HG03108 (cell line): ENCODE measurements at regions not wholly inside any gene's neighbourhood (a gene's known extent, or its start where the extent isn't known, plus 50 kb on each side); places are given as distances from the start of the nearest gene placed in this dataset.

Experiments used
- ATAC-seq: cut with Tn5 transposase; IDR thresholded peaks from one replicate; pipeline ENCODE4 v1.9.1; 2021; ENCODE audit warnings: moderate library complexity; ENCODE audit not compliant: unreplicated experiment

DNA sequence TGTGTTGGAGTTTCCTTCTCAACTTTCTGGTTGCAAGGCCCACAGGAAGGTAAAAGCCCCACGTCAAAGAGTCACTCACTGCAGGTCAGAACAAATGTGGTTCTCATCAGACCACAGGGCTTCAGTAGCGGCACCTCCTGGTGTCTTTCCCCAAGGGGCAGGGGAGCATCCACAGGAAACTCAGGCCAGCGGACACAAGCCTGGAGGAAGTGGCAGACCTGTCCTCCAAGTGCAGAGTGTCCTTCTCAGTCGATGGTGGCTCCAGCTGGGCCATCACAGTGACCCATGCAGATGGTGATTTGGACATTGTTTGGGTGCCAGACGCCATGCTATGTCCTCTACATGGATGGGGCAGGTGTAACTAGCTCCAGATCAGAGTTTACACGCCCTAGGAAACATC, 84.9 kb downstream of the ACKR3 start:
- no peak for ATAC-seq

DNA sequence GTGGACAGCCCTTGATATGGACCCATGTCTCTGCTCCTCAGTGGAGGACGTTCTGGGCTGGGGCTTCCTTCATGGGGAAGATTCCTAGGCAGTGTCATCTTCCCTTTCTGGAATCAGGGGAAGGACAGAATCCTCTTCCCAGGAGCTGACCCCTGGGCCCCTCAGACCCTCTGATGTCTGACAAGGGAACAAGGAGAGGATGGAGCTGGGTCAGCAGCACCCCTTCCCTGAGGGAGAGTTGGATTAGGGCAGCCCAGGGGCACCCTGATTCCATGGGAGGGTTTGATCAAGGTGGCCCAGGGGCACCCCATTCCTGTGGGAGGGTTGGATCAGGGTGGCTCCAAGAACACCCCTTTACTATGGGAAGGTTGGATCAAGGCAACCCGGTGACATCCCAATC, 86.5 kb downstream of the ACKR3 start:
- ATAC-seq: no peak

DNA sequence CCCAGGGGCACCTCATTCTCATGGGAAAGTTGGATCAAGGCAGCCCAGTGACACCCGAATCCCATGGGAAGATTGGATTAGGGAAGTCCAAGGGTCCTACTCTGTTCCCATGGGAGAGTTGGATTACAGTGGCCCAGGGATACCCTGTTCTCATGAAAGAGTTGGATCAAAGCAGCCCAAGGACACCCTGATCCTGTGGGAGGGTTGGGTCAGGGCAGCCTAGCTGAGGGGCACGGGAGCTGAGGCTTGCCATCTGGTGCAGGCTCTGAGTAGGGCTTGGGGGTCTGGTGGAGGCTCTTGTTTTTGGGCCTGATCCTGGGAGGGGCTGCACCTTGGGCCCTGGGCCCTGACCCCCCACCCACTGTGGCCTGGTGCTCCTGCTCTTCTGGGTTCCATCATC, 87.1 kb downstream of the ACKR3 start:
- no peak for ATAC-seq

DNA sequence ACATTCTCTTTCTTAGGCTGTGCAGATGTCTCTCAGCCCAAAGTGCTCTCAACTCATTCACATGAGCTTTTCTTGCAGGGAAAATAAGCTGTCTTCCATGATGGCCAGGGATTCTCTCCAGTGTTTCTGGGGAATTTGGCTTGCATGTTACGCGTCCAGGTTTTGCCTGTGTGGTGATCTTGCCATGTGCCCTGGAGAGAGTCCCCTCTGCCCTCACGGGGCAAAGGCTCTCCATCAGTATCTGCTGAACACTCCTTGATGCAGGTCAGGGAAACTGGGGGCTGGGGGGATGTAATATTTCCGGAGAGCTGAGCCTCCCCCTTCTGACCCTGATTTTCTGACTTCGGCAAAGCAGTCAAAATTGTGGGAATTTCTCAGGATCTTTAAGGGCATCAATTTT, 87.6 kb downstream of the ACKR3 start:
- no peak for ATAC-seq

DNA sequence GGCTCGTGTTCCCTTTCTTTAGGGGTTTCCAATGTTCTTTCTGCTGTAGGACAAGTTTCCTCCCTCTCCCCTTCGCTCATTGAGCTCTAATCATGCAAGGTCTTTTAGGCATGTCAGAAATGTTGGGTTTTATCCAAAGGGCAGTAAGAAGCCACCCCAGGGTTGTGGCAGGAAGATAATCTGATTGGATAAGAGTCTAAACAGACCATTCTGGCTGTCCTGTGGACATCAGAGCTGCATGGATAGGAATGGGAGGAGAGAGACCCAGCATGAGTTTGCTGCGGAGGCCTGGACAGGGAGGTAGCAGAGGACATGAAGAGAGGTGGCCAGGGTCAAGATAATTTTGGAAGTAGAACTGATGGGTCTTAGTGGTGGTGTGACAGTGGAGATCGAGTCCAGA, 88.2 kb downstream of the ACKR3 start:
- no peak for ATAC-seq

DNA sequence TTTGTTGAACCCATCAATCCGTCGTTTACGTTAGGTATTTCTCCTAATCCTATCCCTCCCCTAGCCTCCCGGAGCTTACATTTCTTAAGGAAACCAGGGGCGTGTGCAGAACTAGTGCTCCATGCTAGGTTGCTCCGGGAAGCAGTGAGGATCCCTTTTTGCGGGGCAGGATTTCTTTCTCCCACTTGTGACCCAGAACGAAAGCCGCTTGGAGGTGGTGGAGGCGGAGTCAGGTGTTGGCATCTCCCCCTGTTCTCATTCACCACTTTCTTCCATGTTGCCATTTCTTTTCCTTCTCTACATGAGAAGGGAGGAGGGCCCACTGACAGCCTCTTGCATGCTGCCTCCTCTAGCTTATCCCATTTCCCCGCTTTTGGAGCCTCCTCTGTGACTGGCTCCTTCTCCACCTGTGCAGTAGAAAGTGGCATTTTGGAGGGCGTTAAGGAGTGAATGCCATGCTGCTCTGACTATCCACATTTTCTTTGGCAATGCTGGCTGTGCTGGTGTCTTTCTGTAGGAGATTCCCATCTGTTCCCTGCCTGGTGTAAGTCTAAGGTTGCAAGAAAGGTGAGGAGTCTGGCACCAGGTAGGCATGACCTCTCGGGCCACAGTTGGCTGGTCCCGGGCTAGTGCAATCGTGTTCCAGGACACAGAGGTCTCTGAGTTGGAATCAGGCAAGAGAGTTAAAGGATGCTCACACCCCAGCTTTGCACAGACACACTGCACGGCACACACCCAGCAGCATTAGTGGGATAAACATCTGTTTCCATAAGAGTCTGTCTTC, 89.5 kb downstream of the ACKR3 start:
- no peak for ATAC-seq

DNA sequence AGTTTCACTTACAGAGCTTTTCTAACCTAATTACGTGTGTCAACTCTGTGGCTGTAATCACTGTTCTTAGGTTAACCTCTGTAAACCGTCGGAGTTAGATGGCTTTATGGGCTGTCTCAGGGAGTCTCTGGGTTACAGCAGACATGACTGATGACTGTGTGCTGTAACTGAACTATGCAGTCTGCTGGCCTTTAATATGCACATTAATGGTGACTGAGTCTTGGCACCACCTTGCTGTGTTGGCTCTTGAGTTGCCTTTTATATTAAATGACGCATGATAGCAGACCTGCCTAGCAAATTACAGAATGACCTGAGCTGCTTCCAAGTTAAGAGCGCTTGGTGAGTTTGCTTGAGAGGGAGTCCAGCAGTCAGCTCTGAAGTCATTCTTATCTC, 90.1 kb downstream of the ACKR3 start:
- no peak for ATAC-seq

DNA sequence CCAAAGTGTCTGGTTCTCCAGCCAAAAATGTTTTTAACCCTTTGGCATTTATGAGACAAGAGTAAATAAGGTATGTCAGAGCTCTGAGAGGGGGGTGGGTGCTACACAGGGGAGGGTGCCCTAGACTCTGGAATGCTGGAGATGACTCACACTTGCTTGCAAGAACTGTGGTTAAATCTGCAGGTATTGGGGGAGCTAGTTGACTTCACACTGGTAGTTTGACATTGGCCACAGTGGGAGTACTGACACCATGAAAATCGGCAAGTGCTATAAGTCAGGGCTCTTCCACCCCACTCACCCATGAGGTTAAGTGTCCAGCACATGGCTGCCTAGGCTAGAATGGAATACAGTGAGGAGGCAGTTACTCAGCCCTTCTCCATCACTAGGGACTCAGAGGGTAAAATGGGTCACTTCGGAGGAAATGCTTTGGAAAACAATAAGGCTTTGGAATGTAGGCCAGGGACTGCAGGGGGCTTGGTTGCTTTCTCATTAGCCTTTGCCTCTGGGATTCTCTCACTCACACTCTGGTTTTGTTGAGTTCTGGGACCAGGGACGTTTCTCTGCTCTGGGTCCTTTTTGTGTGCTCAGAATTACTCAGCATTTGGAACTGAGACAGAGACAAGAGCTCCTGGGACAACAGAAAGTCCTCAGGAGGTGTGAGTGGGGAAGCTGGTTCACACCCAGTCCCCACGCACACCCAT, 91.6 kb downstream of the ACKR3 start:
- no peak for ATAC-seq

DNA sequence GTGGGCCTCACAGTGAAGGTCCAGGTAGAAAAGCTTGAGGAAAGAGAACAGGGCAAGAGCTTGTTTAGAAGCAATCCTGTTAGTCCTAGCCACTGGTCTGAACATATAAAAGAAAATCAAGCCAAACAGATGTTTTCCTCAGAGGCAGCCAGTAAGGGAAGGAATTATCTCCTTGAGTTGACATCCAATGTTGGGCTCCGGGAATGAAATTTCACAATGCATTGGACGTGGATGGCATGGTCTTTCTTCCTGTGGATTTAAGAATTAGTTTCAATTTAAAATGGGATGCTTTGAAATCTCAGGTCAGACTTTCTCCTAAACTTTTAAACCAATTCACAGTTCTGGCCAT, 92.1 kb downstream of the ACKR3 start:
- no peak for ATAC-seq

DNA sequence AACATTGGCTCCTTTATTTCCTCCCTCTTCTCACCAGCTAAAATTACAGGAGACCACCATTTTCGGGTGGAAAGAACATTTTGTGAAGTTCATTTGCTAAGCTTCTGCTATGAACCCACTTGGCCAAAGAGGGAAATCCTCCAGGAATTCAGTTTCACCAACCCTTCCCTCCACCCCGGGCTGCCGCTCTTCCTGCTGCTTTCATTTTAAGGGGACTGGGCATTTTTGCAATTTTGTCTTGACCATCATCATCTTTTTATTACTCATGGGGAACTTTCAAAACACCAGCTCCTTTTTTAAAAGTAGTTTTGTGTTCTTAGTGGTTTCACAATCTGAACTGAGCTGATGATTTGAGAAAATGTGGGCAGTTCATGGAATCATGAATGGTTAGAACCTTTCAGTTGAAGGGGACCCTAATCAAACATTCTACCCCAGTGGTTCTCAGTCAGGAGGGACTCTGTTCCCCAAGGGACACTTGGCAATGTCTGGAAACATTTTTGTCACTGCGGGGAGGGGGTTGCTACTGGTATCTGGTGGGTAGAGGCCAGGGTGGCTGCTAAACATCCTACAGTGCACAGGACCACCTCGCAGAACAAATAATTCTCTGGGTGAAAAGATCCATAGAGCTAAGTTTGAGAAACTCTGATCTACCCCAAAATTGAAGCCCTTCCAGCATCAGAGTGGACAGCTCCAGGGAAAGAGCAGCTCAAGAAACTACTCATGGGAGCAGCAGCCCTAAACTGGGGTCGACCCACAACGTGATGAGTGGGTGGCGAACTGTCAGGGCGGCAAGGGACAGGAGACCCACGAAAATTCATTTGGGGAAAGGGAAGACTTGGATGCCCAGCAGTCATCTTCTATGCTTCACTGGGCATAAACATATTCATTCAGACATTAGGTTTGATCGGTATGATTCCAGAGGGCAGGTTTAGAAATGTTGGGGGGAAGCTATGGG, 92.9 kb downstream of the ACKR3 start:
- no peak for ATAC-seq

DNA sequence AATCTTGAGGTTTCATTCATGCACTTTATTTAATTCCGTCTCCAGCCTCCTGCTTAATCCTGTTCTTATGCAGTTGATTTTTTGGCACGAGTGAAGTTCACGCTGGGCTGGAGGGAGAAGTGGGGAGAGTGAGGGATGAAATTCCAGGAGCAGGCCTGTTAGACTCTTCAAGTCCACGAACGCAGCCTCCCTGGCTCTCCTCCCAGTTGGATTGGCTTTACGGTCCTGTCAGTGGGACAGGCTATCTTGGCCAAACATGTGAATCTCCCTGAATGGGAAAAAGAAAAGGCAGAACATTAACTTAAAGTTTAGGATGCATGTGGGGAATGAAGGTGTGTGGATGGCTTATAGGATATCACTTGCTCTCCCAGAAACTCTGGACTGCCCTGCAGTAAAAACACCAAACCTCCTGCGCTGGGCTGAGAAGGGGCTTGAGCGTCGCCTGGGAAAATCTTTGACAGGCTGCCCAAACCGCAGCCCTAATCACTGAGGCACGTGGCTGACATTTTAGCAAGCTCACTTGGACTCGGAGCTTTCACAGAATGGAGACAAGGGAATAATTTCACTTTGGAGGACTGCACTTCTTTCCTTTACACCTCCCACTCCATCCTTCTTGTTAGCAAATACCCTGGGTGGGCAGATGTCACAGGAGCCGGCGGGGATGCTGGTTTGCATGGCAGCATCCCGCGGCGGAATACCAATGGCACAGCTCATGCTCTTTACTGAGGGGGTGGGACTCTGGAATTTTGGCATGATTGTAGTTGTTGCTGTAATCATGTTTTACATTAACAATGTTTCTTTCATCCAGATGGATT, 93.9 kb downstream of the ACKR3 start:
- ATAC-seq: no peak

DNA sequence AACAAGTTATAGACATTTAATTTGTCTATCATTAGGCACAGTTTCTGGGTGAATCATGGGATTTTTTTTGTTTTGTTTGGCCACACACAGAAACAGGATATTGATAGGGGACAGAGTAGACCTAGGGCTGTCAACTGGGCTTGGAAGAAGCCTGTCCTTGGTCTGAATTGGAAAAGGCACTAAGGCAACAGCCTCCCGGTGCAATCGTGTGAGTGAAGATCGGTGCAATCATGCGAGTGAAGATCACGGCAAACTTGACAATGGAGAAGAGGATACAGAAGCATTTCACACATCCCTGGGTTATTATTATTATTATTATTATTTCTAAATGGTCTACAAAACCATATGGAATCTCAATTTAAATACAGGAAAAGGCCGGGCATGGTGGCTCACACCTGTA, 94.5 kb downstream of the ACKR3 start:
- ATAC-seq: no peak

DNA sequence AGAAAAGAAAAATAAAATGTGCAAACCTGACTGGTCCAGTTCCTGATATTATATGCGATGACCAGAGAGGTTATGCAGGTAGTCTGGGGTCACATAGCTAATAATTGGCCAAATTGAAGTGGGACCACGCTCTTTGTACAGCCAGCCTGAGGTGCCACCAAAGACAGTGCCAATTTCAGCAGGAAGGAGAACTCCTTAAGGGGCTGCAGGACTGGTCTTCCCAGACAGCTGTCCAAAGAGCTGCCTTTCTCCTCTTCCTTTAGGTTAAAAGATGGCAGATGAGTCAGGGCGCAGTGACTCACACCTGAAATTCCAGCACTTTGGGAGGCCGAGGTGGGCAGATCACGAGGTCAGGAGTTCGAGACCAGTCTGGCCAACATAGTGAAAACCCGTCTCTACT, 95.5 kb downstream of the ACKR3 start:
- no peak for ATAC-seq

DNA sequence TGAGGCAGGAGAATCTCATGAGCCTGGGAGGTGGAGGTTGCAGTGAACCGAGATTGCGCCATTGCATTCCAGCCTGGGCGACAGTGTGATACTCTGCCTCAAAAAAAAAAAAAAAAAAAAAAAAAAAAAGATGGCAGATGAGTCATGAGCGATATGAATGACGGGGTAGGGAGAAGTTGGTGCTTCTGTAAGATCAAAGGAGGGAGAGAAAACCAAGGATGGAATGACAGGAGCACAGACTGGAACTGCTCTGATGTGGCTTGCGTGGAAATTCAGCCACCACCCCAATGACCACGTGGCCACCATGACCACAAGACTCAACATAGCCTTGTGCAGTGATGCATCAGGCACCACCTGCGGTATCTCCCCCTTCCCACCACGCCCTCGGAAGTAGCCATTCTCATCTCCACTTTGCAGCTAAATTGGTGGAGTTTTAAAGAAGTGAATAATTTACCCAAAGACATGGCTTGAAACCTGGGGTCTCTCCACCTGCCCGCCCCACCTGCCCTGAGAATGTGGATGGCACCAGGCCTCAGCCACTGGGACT, 96.0 kb downstream of the ACKR3 start:
- ATAC-seq: no peak

DNA sequence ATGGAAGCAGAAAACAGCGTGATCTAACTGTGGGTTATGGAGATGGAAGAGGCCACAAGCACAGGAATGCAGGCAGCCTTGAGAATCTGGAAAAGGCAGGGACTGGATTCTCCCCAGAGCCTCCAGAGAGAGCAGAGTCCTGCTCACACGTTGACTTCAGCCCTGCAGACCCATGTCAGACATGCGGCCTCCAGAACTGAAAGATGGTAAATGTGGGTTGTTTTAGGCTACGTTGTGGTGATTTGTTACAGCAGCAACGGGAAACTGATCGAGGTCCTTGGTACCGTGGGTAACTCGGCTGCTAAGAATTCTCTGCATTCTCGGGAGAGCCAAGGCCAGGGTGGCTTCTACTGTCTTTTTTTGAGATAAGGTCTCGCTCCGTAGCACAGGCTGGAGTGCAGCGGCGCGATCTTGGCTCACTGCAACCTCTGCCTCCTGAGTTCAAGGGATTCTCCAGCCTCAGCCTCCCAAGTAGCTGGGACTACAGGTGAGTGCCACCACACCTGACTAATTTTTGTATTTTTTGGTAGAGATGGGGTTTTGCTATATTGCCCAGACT, 97.1 kb downstream of the ACKR3 start:
- no peak for ATAC-seq

DNA sequence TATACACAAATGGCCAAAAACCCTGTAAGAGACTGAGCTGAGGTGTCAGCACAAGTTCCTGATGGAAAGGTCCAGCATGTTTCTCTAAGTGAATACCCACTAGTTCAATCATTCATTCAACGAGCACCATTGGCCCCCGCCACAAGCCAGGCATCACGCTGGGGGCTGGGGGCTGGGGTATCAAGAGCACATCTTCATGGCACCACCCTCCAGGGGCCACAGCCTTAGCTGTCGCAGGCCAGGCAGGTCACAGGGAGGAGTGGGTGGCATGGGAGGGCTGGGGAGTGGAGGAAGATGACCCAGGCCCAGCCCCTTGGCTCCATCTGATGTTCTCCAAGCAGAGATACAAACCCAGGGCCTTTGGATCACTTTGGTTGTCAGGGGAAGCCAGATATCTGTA, 97.9 kb downstream of the ACKR3 start:
- no peak for ATAC-seq

DNA sequence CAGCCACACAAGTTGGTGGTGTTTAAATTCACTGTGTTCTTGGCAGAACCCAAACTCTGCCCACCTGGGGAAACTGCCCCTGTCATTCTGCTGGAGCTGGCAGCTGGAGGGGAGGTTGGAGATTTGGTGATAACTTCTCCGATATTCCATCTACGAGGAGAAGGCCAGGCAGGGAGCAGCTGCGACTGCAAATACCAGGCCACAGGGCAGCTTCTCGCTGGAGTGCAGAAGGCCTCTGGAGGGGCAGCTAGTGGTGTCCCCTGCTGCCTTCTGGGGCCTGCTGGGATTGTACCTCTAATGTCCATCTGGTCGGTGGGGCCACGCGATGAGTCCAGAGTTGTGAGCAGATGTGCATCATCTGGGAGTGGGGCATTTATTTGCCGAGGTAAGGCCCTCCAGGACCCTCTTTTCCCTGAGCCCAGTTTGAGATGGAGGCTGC, 98.9 kb downstream of the ACKR3 start:
- no peak for ATAC-seq

DNA sequence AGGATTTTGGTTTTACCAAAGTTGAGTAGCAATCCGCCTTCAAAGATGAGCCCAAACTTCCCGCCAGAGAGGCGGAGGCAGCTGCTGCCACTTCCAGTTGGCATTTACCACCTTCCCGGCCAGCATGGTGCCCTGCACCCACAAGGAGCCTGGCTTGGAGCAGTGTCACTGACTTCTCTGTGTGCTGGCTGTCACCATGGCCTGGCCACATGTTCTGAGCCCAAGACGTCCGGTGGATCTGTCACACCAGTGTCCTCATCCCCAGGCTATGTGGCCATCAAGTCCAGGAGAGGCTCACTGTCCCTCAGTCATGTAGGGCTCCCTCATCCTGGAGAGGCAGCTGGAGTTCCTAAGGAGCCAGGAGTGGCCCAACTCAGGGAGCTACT, 100.6 kb downstream of the ACKR3 start:
- no peak for ATAC-seq

DNA sequence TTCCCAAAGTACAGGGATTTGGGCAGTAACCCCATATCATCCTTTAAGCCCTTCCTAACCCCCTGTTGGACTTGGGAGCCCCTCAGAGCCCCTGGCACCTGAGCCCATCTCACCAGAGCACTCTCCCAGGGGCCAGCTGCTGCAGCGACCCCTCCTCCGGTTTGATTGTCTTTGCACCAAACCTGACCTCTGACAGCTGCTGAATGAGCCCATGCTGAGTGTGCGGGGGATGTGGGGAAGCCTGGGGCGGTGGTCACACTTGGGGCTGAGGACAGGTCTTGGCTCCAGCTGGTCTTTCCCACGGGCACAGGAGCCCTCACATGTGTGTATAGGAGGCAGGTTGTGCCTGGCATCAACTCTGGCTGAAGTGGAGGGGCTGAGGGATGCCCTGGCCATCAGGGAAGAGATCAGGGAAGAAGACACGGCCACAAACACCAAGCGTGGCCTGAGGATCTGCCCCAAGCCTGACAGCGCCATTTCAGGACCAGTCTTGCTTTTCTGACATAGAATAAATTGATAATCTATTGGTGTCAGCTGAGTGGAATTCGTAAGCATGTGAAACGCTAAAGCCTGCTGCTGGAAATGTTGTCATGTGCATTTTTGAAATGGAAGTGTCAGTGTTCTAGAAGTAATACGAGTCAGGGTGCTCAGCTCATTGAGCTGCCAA, 102.4 kb downstream of the ACKR3 start:
- ATAC-seq: no peak

DNA sequence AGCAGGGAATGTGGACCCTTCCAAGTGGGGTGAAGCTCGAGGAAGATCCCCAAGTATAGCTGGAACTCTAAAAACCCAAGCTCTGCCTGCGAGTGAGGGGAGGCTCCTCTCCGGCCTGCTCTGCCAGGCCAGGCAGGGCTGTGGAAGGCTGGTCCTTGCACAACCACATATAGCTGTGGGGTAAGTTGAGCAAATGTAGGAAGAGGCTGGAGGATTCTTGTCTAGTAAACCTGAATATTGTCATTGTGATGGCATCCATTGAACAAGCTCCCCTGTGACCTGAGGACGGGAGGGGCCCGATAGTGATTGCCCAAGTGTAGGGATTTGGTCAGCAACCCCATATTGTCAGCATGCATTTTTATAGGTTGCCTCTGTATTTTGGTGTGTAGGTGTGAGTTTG, 103.0 kb downstream of the ACKR3 start:
- ATAC-seq: no peak
